Nephron progenitor cell (in vitro differentiated cells): ENCODE measurements at regions not wholly inside any gene's neighbourhood (a gene's known extent, or its start where the extent isn't known, plus 50 kb on each side); places are given as distances from the start of the nearest gene placed in this dataset.

Source experiments
- DNase-seq: peaks from one replicate; pipeline ENCODE4 v3.0.0; 2021
- H3K27ac Mint-ChIP-seq: 2 replicates; pipeline ENCODE4 v1.8.0; 2021; ENCODE audit warnings: mild to moderate bottlenecking, moderate library complexity, mixed read lengths
- H3K27me3 Mint-ChIP-seq: 2 replicates; pipeline ENCODE4 v1.8.0; 2021; ENCODE audit warnings: mild to moderate bottlenecking, low read depth, mixed read lengths; ENCODE audit not compliant: poor library complexity
- H3K36me3 Mint-ChIP-seq: 2 replicates; pipeline ENCODE4 v1.8.0; 2021; ENCODE audit warnings: low read depth, mixed read lengths
- H3K4me1 Mint-ChIP-seq: 2 replicates; pipeline ENCODE4 v1.8.0; 2021; ENCODE audit warnings: mixed read lengths
- H3K4me3 Mint-ChIP-seq: 2 replicates; pipeline ENCODE4 v1.8.0; 2021; ENCODE audit warnings: mild to moderate bottlenecking, moderate library complexity, mixed read lengths
- H3K9me3 Mint-ChIP-seq: 2 replicates; pipeline ENCODE4 v1.8.0; 2021; ENCODE audit warnings: mild to moderate bottlenecking, moderate library complexity, mixed read lengths
- TF ChIP-seq, protein P1 (sequence below): fragments of 200-600 bp; sonication (generic); IDR thresholded peaks from 2 replicates; pipeline ENCODE4 v1.5.0; 2021; ENCODE audit warnings: antibody characterized with exemption

DNA sequence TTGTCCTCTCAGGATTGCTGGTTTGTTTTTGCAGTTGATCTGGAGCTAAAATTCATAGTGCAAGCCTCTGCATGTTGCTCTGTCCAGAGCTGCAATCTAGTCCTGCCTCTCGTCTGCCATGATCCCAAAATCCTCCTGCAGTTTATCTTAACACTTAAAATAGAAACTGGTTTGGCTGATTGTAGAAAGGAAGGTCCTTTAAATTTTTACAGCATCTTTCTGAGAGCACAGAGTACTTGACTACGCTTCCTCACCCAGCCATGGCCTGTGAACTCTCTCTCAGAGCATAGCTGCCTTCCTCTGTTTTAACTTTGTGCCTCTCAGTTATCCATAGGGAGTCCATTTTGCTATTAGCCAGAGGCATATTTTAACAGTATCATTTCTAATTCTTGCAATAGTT, 877.1 kb downstream of the C12orf50 start:
- H3K4me1 Mint-ChIP-seq, result peaks cover 18% of the 10 kb centered on the region
- H3K4me3 Mint-ChIP-seq, result no peak overlapping the region
- H3K27me3 Mint-ChIP-seq, result no peaks in the 10 kb centered on the region
- no peak for DNase-seq
- peaks cover 28% of the 10 kb centered on the region for H3K9me3 Mint-ChIP-seq
- TF ChIP-seq, protein P1, sequence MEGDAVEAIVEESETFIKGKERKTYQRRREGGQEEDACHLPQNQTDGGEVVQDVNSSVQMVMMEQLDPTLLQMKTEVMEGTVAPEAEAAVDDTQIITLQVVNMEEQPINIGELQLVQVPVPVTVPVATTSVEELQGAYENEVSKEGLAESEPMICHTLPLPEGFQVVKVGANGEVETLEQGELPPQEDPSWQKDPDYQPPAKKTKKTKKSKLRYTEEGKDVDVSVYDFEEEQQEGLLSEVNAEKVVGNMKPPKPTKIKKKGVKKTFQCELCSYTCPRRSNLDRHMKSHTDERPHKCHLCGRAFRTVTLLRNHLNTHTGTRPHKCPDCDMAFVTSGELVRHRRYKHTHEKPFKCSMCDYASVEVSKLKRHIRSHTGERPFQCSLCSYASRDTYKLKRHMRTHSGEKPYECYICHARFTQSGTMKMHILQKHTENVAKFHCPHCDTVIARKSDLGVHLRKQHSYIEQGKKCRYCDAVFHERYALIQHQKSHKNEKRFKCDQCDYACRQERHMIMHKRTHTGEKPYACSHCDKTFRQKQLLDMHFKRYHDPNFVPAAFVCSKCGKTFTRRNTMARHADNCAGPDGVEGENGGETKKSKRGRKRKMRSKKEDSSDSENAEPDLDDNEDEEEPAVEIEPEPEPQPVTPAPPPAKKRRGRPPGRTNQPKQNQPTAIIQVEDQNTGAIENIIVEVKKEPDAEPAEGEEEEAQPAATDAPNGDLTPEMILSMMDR, result no peak
- H3K27ac Mint-ChIP-seq, result no peak overlapping the region
- H3K36me3 Mint-ChIP-seq, result peaks cover 11% of the 10 kb centered on the region

DNA sequence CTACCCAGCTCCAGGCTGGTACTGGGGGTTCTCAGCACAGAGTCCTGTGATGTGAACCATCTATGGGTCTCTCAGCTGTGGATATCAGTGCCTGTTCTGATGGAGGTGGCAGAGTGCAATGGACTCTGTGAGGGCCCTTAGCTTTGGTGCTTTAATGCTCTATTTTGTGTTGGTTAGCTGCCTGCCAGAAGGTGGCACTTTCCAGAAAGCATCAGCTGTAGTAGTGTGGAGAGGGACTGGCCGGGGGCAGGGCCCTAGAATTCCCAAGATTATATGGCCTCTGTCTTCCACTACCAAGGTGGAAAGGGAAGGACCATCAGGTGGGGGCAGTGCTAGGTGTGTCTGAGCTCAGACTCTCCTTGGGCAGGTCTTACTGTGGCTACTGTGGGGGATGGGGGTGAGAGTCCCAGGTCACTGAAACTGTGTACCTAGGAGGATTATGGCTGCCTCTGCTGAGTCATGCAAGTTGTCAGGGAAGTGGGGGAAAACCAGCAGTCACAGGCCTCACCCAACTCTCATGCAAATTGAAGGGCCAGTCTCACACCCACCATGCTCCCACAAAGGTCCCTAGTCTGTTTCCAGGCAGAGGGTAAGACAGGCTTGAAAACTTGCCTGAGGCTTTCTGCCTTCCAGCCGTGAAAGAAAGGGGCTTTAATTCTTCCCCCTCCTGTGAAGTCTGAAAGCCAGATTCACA, 878.1 kb downstream of the C12orf50 start:
- no peak for DNase-seq
- H3K4me3 Mint-ChIP-seq, result no peak overlapping the region
- H3K9me3 Mint-ChIP-seq, result peaks cover 30% of the 10 kb centered on the region
- H3K27me3 Mint-ChIP-seq, result no peaks in the 10 kb centered on the region
- peak overlapping the region; percentile 61 for H3K27ac Mint-ChIP-seq
- TF ChIP-seq, protein P1, result no peak
- peaks cover 11% of the 10 kb centered on the region for H3K36me3 Mint-ChIP-seq
- peaks cover 18% of the 10 kb centered on the region for H3K4me1 Mint-ChIP-seq

DNA sequence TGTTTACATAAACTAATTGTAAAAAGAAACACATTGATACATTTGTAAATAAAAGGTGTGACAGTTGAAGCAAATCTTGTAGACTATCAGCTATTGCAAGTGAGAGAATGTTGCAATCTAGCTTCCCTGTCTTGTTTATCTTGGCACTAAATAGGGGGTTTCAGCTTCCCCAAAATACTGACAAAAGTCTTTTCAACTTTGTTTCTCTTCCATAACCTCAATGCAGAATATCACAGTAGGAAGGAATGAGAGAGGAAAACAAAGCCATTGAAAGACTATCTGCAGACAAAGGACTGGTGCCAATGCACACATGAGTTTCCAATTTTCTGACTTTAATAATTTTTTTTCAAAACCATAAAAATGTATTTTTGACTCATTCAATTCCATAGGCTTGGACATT, 886.2 kb upstream of the MGAT4C start:
- Mint-ChIP-seq H3K9me3 (peaks cover 2% of the 10 kb centered on the region), H3K36me3 (no peaks in the 10 kb centered on the region), H3K4me3 (no peak overlapping the region), H3K27ac (no peak overlapping the region), H3K4me1 (no peaks in the 10 kb centered on the region), H3K27me3 (no peaks in the 10 kb centered on the region)
- no peak for DNase-seq
- TF ChIP-seq, protein P1, result no peak

DNA sequence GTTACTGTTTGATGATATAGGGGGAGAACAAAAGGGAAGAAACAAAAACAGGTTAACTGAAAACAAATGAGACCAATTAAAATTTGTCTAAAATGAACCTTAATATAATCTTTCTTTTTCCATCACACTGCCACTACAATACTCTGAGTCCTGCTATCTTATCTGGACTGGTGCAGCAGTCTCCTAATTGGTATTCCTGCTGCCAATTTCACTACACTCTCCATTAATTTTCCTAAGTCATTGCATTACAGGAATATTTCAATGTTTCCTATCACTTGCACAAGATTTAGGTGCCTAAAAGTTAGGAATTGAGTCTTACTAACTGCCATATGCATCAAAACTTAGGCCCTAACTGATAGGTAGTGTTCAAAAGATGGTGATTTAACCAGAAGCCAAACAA, 884.9 kb upstream of the MGAT4C start:
- Mint-ChIP-seq H3K27ac (no peak overlapping the region), H3K27me3 (no peaks in the 10 kb centered on the region), H3K4me3 (no peak overlapping the region), H3K36me3 (no peaks in the 10 kb centered on the region), H3K9me3 (no peaks in the 10 kb centered on the region), H3K4me1 (no peaks in the 10 kb centered on the region)
- DNase-seq, result no peak
- TF ChIP-seq, protein P1, result no peak

DNA sequence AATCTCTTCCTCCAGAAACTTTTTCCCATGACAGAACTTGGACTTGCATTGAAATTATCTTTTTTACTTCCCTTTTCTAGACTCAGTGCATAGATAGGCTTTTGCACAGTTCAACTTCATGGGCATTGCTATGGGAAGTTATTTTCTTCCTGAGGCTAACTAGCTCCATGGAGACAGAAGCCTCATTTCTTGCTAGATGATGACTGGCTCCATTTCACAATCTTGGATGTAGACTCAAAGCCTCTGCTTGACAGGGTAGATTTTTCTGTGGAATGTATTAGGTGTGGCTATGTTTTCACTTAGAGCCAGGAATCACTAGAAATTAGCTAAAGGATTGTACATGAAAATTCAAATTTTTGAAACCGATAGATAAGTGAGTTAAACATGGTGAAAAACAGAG, 884.1 kb upstream of the MGAT4C start:
- no peaks in the 10 kb centered on the region for H3K9me3 Mint-ChIP-seq
- TF ChIP-seq, protein P1, result no peak
- H3K27ac Mint-ChIP-seq, result no peak overlapping the region
- H3K27me3 Mint-ChIP-seq, result no peaks in the 10 kb centered on the region
- no peak overlapping the region for H3K4me3 Mint-ChIP-seq
- DNase-seq, result no peak
- no peaks in the 10 kb centered on the region for H3K36me3 Mint-ChIP-seq
- no peaks in the 10 kb centered on the region for H3K4me1 Mint-ChIP-seq

DNA sequence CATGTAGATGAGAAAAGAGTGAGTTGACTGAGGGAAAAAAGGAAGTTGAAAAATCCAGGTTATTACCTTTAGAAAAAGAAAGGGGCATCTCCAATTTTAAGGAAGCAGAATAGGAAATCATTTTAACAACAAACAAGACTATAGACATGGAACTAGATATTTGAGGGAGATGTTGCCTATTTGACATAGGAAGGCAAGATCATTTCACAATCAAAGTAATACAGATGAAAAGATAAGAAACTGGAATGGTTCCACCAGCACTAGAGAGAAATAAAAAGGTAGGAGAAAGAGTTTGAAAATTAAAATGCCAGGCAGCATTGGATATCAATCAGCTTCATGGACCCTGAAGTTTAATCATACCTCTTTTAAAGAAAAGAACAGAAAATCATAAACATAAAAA, 881.0 kb upstream of the MGAT4C start:
- no peak for DNase-seq
- TF ChIP-seq, protein P1, result no peak
- Mint-ChIP-seq H3K4me1 (no peaks in the 10 kb centered on the region), H3K9me3 (no peaks in the 10 kb centered on the region), H3K36me3 (no peaks in the 10 kb centered on the region), H3K27ac (no peak overlapping the region), H3K4me3 (no peak overlapping the region), H3K27me3 (no peaks in the 10 kb centered on the region)
